Tibial artery (tissue), 4 donors: ENCODE measurements at regions not wholly inside any gene's neighbourhood (a gene's known extent, or its start where the extent isn't known, plus 50 kb on each side); places are given as distances from the start of the nearest gene placed in this dataset.

ENCODE experiments used
- DNase-seq, 2 donors: peaks; one replicate each; pipeline ENCODE4 v3.0.0-alpha.2; 2019
- H3K27ac ChIP-seq, 2 donors: fragments of 200-600 bp; sonication (generic) in 1 of 2; 1 replicate in 1 of 2; 2 replicates in 1 of 2; pipeline ENCODE4 v1.5.1; 2018 to 2019; ENCODE audit warnings: mild to moderate bottlenecking in 1 of 2
- H3K27me3 ChIP-seq, 2 donors: fragments of 200-600 bp; sonication (generic) in 1 of 2; one replicate each; pipeline versions ENCODE4 v1.5.1 to v1.6.0; 2016 to 2019
- H3K36me3 ChIP-seq, 3 donors: fragments of 200-600 bp; sonication (generic) in 2 of 3; one replicate each; pipeline ENCODE4 v1.5.1; 2016 to 2019; ENCODE audit warnings: mild to moderate bottlenecking in 2 of 3
- H3K4me1 ChIP-seq, 4 donors: fragments of 200-600 bp; sonication (generic) in 2 of 4; 1 replicate in 3 of 4; 2 replicates in 1 of 4; pipeline ENCODE4 v1.5.1; 2016 to 2019
- H3K4me3 ChIP-seq, 2 donors: fragments of 200-600 bp; sonication (generic) in 1 of 2; 1 replicate in 1 of 2; 2 replicates in 1 of 2; pipeline ENCODE4 v1.5.1; 2018 to 2019; ENCODE audit warnings: mild to moderate bottlenecking in 2 of 2
- H3K9me3 ChIP-seq, 3 donors: fragments of 200-600 bp; sonication (generic) in 1 of 3; one replicate each; pipeline ENCODE4 v1.5.1; 2016 to 2019
- intact Hi-C: fragments of 100-400 bp; cut with DNase I; formaldehyde crosslinking; loops from one replicate; pipeline ENCODE4 v1.15.0; 2023; ENCODE audit warnings: low total_unique reads
- TF ChIP-seq, protein P1 (sequence below), 2 experiments: fragments of 200-600 bp in 1 of 2; fragments of 450-650 bp in 1 of 2; IDR thresholded peaks; one replicate each; pipeline ENCODE4 v1.5.1; 2017 to 2019; ENCODE audit warnings: antibody characterized with exemption in 2 of 2, mild to moderate bottlenecking in 1 of 2, moderate library complexity in 1 of 2

GRCh38 chr18:38688416-38688815 lies 1122.8 kb upstream of the CELF4 start:
- Histone ChIP-seq H3K4me3 (no peak overlapping the region), H3K4me1 (no peaks in the 10 kb centered on the region), H3K27me3 (no peaks in the 10 kb centered on the region), H3K27ac (no peak overlapping the region), H3K36me3 (no peaks in the 10 kb centered on the region), H3K9me3 (no peaks in the 10 kb centered on the region)
- TF ChIP-seq, protein P1, sequence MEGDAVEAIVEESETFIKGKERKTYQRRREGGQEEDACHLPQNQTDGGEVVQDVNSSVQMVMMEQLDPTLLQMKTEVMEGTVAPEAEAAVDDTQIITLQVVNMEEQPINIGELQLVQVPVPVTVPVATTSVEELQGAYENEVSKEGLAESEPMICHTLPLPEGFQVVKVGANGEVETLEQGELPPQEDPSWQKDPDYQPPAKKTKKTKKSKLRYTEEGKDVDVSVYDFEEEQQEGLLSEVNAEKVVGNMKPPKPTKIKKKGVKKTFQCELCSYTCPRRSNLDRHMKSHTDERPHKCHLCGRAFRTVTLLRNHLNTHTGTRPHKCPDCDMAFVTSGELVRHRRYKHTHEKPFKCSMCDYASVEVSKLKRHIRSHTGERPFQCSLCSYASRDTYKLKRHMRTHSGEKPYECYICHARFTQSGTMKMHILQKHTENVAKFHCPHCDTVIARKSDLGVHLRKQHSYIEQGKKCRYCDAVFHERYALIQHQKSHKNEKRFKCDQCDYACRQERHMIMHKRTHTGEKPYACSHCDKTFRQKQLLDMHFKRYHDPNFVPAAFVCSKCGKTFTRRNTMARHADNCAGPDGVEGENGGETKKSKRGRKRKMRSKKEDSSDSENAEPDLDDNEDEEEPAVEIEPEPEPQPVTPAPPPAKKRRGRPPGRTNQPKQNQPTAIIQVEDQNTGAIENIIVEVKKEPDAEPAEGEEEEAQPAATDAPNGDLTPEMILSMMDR (IDR thresholded peaks at IDR 0.05) = no peak
- no peak for DNase-seq
- intact Hi-C loops = no loop called here

DNA sequence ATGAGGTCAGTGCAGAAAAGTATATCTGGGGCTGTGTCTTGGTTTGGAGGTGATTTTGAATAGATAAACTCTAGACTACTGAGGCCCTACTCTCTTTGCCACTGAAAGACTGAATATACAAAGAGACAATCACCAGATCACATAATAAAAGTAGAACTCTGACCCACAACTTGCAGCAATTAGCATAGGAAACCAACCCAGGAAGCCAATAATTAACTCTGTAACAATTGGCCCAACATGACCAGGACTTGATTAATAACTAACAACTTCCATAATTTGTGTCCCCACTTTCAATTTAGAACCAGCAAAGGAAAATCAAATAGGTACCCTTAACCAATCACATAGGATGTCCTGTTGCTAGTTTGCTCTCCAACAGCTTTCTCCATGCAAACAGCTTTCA lies 1104.9 kb upstream of the CELF4 start:
- no peak overlapping the region for H3K4me3 ChIP-seq
- no peaks in the 10 kb centered on the region for H3K36me3 ChIP-seq
- peaks cover 0 to 9% (median 0%) of the 10 kb centered on the region in 3 donors for H3K9me3 ChIP-seq
- no peaks in the 10 kb centered on the region for H3K27me3 ChIP-seq
- TF ChIP-seq, protein P1 (IDR thresholded peaks at IDR 0.05) = no peak
- intact Hi-C loops = no loop called here
- H3K27ac ChIP-seq = no peak overlapping the region
- H3K4me1 ChIP-seq = no peaks in the 10 kb centered on the region
- DNase-seq = no peak

GRCh38 chr18:38664929-38665328 lies 1099.3 kb upstream of the CELF4 start:
- Histone ChIP-seq H3K27me3 (no peaks in the 10 kb centered on the region), H3K4me3 (no peak overlapping the region), H3K36me3 (no peaks in the 10 kb centered on the region), H3K9me3 (no peaks in the 10 kb centered on the region), H3K27ac (no peak overlapping the region), H3K4me1 (no peaks in the 10 kb centered on the region)
- intact Hi-C loops = no loop called here
- no peak for DNase-seq
- TF ChIP-seq, protein P1 (IDR thresholded peaks at IDR 0.05) = no peak

GRCh38 chr18:38663682-38664081 lies 1098.1 kb upstream of the CELF4 start:
- no peak overlapping the region for H3K27ac ChIP-seq
- H3K4me3 ChIP-seq = no peak overlapping the region
- intact Hi-C loops = no loop called here
- no peaks in the 10 kb centered on the region for H3K27me3 ChIP-seq
- H3K9me3 ChIP-seq = no peaks in the 10 kb centered on the region
- no peaks in the 10 kb centered on the region for H3K4me1 ChIP-seq
- TF ChIP-seq, protein P1 (IDR thresholded peaks at IDR 0.05) = no peak
- H3K36me3 ChIP-seq = no peaks in the 10 kb centered on the region
- no peak for DNase-seq

DNA sequence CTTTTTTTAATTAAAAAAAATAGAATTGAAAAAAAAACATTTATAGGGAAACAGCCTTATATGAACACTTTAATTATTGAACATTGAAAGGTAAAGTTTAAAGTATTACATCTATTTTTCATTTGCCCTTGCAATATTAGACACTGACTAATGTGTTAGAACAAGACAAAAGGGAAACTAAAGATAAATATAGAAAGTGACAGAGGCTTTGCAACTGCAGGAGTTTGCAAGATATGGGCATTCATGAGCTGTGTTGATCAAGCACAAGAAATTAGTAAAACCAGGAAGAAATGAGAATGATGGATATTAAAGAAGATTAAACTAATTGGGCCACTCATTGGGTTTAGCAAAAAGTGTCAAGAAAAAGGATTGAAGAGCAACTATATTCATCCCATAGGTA lies 1097.7 kb upstream of the CELF4 start:
- Histone ChIP-seq H3K9me3 (no peaks in the 10 kb centered on the region), H3K27ac (no peak overlapping the region), H3K4me3 (no peak overlapping the region), H3K4me1 (no peaks in the 10 kb centered on the region), H3K36me3 (no peaks in the 10 kb centered on the region), H3K27me3 (no peaks in the 10 kb centered on the region)
- intact Hi-C loops = no loop called here
- no peak for DNase-seq
- TF ChIP-seq, protein P1 (IDR thresholded peaks at IDR 0.05) = no peak

DNA sequence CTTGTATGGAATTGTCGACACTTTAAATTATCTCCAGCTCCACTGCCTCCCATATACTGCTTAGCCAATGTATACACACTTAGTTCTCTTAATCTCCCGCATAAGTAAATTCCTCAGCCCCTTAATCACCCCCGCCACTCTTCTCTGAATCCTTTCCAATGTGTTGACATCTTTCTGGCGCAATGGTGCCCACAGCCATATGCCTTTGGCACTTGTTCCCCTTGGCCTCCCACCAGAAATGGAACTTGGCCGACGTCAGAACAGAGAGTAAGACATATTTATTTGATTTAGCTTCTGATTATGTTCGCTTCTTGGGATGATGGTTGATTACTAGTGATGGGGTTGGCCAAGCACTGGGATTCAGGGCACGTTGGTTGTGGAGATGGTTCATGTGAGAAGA lies 1089.3 kb upstream of the CELF4 start:
- no peaks in the 10 kb centered on the region for H3K4me1 ChIP-seq
- no peaks in the 10 kb centered on the region for H3K36me3 ChIP-seq
- H3K27ac ChIP-seq = no peak overlapping the region
- no peak for DNase-seq
- no peaks in the 10 kb centered on the region for H3K9me3 ChIP-seq
- no peaks in the 10 kb centered on the region for H3K27me3 ChIP-seq
- TF ChIP-seq, protein P1 (IDR thresholded peaks at IDR 0.05) = no peak
- H3K4me3 ChIP-seq = no peak overlapping the region
- intact Hi-C loops = no loop called here
